ENCODE measurements at regions not wholly inside any gene's neighbourhood (a gene's known extent, or its start where the extent isn't known, plus 50 kb on each side); places are given as distances from the start of the nearest gene placed in this dataset.

GRCh38 chr22:33163815-33164214, 105.6 kb upstream of the SYN3 start (continued):
- TF ChIP-seq CDX4 (CRISPR knock-in tag; IDR thresholded peaks at IDR 0.05; ENCODE audit: borderline replicate concordance), result no peak
- no peak for TF ChIP-seq STAT6 (CRISPR knock-in tag; conservative IDR thresholded peaks at IDR 0.05; ENCODE audit: low read depth)
- TF ChIP-seq MYBL2 (CRISPR knock-in tag; IDR thresholded peaks at IDR 0.05), result no peak
- TF ChIP-seq NFYB (CRISPR knock-in tag; conservative IDR thresholded peaks at IDR 0.05; ENCODE audit: low read depth), result no peak
- no peak for TF ChIP-seq ZNF425 (CRISPR knock-in tag; conservative IDR thresholded peaks at IDR 0.05)
- no peak for TF ChIP-seq ATF3 (CRISPR knock-in tag; conservative IDR thresholded peaks at IDR 0.05)
- TF ChIP-seq, protein P1, sequence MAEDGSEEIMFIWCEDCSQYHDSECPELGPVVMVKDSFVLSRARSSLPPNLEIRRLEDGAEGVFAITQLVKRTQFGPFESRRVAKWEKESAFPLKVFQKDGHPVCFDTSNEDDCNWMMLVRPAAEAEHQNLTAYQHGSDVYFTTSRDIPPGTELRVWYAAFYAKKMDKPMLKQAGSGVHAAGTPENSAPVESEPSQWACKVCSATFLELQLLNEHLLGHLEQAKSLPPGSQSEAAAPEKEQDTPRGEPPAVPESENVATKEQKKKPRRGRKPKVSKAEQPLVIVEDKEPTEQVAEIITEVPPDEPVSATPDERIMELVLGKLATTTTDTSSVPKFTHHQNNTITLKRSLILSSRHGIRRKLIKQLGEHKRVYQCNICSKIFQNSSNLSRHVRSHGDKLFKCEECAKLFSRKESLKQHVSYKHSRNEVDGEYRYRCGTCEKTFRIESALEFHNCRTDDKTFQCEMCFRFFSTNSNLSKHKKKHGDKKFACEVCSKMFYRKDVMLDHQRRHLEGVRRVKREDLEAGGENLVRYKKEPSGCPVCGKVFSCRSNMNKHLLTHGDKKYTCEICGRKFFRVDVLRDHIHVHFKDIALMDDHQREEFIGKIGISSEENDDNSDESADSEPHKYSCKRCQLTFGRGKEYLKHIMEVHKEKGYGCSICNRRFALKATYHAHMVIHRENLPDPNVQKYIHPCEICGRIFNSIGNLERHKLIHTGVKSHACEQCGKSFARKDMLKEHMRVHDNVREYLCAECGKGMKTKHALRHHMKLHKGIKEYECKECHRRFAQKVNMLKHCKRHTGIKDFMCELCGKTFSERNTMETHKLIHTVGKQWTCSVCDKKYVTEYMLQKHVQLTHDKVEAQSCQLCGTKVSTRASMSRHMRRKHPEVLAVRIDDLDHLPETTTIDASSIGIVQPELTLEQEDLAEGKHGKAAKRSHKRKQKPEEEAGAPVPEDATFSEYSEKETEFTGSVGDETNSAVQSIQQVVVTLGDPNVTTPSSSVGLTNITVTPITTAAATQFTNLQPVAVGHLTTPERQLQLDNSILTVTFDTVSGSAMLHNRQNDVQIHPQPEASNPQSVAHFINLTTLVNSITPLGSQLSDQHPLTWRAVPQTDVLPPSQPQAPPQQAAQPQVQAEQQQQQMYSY (CRISPR knock-in tag; IDR thresholded peaks at IDR 0.05), result no peak
- no peak for TF ChIP-seq OVOL2 (CRISPR knock-in tag; IDR thresholded peaks at IDR 0.05; ENCODE audit: borderline replicate concordance)
- no peak for TF ChIP-seq ZNF121 (CRISPR knock-in tag; IDR thresholded peaks at IDR 0.05)
- no peak for TF ChIP-seq E2F5 (CRISPR knock-in tag; IDR thresholded peaks at IDR 0.05)
- no peak for TF ChIP-seq CREB1 (CRISPR knock-in tag; IDR thresholded peaks at IDR 0.05)
- TF ChIP-seq MLX (CRISPR knock-in tag; IDR thresholded peaks at IDR 0.05), result no peak
- TF ChIP-seq GRHL2 (CRISPR knock-in tag; IDR thresholded peaks at IDR 0.05; ENCODE audit: insufficient replicate concordance, severe bottlenecking), result no peak

GRCh38 chr22:33162196-33162595, 104.0 kb upstream of the SYN3 start:
- POLR2A ChIA-PET, result no interaction called here
- DNase-seq (ENCODE audit: low spot score) (no peak), ATAC-seq (no peak)
- Mint-ChIP-seq H3K9me3 (peaks cover 12% of the 10 kb centered on the region), H3K27me3 (ENCODE audit: low read depth) (peaks cover 24% of the 10 kb centered on the region), H3K4me1 (no peaks in the 10 kb centered on the region), H3K36me3 (no peaks in the 10 kb centered on the region), H3K27ac (no peak overlapping the region), H3K4me3 (no peak overlapping the region)
- CTCF ChIA-PET, result no interaction called here
- no peak for TF ChIP-seq ZNF423 (CRISPR knock-in tag; IDR thresholded peaks at IDR 0.05)
- TF ChIP-seq, protein P2, sequence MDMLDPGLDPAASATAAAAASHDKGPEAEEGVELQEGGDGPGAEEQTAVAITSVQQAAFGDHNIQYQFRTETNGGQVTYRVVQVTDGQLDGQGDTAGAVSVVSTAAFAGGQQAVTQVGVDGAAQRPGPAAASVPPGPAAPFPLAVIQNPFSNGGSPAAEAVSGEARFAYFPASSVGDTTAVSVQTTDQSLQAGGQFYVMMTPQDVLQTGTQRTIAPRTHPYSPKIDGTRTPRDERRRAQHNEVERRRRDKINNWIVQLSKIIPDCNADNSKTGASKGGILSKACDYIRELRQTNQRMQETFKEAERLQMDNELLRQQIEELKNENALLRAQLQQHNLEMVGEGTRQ (CRISPR knock-in tag; IDR thresholded peaks at IDR 0.05), result no peak
- no peak for TF ChIP-seq FOXP1 (CRISPR knock-in tag; IDR thresholded peaks at IDR 0.05; ENCODE audit: borderline replicate concordance)
- no peak for TF ChIP-seq CBFB (CRISPR knock-in tag; IDR thresholded peaks at IDR 0.05; ENCODE audit: low read depth)
- TF ChIP-seq, protein P3, sequence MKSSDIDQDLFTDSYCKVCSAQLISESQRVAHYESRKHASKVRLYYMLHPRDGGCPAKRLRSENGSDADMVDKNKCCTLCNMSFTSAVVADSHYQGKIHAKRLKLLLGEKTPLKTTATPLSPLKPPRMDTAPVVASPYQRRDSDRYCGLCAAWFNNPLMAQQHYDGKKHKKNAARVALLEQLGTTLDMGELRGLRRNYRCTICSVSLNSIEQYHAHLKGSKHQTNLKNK (CRISPR knock-in tag; IDR thresholded peaks at IDR 0.05), result no peak
- TF ChIP-seq RORB (CRISPR knock-in tag; IDR thresholded peaks at IDR 0.05), result no peak
- TF ChIP-seq ZNF425 (CRISPR knock-in tag; conservative IDR thresholded peaks at IDR 0.05), result no peak
- TF ChIP-seq, protein P4, sequence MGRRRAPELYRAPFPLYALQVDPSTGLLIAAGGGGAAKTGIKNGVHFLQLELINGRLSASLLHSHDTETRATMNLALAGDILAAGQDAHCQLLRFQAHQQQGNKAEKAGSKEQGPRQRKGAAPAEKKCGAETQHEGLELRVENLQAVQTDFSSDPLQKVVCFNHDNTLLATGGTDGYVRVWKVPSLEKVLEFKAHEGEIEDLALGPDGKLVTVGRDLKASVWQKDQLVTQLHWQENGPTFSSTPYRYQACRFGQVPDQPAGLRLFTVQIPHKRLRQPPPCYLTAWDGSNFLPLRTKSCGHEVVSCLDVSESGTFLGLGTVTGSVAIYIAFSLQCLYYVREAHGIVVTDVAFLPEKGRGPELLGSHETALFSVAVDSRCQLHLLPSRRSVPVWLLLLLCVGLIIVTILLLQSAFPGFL (CRISPR knock-in tag; IDR thresholded peaks at IDR 0.05; ENCODE audit: borderline replicate concordance), result no peak

Data from WTC11 (cell line).